Caco-2 (cell line): ENCODE measurements at regions not wholly inside any gene's neighbourhood (a gene's known extent, or its start where the extent isn't known, plus 50 kb on each side); places are given as distances from the start of the nearest gene placed in this dataset.

Experiments
- BruUV-seq: library from RNA; stranded (reverse); fragments of 400-500 nt; replicated peaks from 2 replicates; lab custom pipeline; 2021; lab: Mats Ljungman, UMichigan
- CTCF ChIA-PET: fragments of 300-600 bp; sonication (Branson Sonifier 250); formaldehyde crosslinking; loops from one replicate; lab custom pipeline; 2022; ENCODE audit warnings: antibody characterized with exemption; lab: Charles Lee
- POLR2A ChIA-PET: fragments of 300-600 bp; sonication (Branson Sonifier 250); formaldehyde crosslinking; loops from one replicate; lab custom pipeline; 2022; ENCODE audit warnings: antibody characterized with exemption; lab: Charles Lee
- DNase-seq, 2 experiments: peaks; one replicate each; pipeline versions ENCODE4 v3.0.0 to v3.0.0-alpha.2; 2020 to 2022
- H3K27me3 ChIP-seq: replicated peaks from 2 replicates; pipeline ENCODE4 v1.6.0; 2011; ENCODE audit warnings: low read length; ENCODE audit not compliant: control insufficient read depth, insufficient read depth
- H3K36me3 ChIP-seq: 2 replicates; pipeline ENCODE4 v1.5.1; 2011; ENCODE audit warnings: low read length; ENCODE audit not compliant: control insufficient read depth, insufficient read depth
- H3K4me1 ChIP-seq: fragments of 250-450 bp; sonication (Bioruptor Pico); 2 replicates; pipeline ENCODE4 v1.5.1; 2020; ENCODE audit warnings: mild to moderate bottlenecking
- H3K4me3 ChIP-seq: 2 replicates; pipeline ENCODE4 v1.5.1; 2011; ENCODE audit warnings: low read depth, mild to moderate bottlenecking, control low read depth, low read length
- H3K9me3 ChIP-seq: fragments of 250-450 bp; sonication (Bioruptor Pico); 2 replicates; pipeline ENCODE4 v1.5.1; 2020; ENCODE audit warnings: mild to moderate bottlenecking, moderate library complexity
- H3K27ac Mint-ChIP-seq: one replicate; pipeline ENCODE4 v1.8.0; 2022; ENCODE audit warnings: mixed read lengths; ENCODE audit not compliant: unreplicated experiment
- H3K27me3 Mint-ChIP-seq: one replicate; pipeline ENCODE4 v1.8.0; 2022; ENCODE audit warnings: mixed read lengths; ENCODE audit not compliant: insufficient read depth, unreplicated experiment
- H3K36me3 Mint-ChIP-seq: one replicate; pipeline ENCODE4 v1.8.0; 2022; ENCODE audit warnings: mild to moderate bottlenecking, mixed read lengths; ENCODE audit not compliant: insufficient read depth, unreplicated experiment
- H3K4me1 Mint-ChIP-seq: one replicate; pipeline ENCODE4 v1.8.0; 2022; ENCODE audit warnings: low read depth, mixed read lengths; ENCODE audit not compliant: unreplicated experiment
- H3K4me3 Mint-ChIP-seq: one replicate; pipeline ENCODE4 v1.8.0; 2022; ENCODE audit warnings: mild to moderate bottlenecking, moderate library complexity, mixed read lengths; ENCODE audit not compliant: unreplicated experiment
- H3K9me3 Mint-ChIP-seq: one replicate; pipeline ENCODE4 v1.8.0; 2022; ENCODE audit warnings: mixed read lengths; ENCODE audit not compliant: unreplicated experiment
- CTCF ChIP-seq, 2 experiments: fragments of 200-600 bp in 1 of 2; IDR thresholded peaks; 1 replicate in 1 of 2; 2 replicates in 1 of 2; pipeline versions ENCODE4 v1.5.1 to v1.8.0; 2011 to 2022; ENCODE audit warnings: antibody characterized with exemption in 1 of 2, control low read depth in 1 of 2, inconsistent platforms in 1 of 2, low read depth in 1 of 2, low read length in 1 of 2, mild to moderate bottlenecking in 1 of 2, moderate library complexity in 1 of 2; ENCODE audit not compliant: insufficient read depth in 1 of 2, severe bottlenecking in 1 of 2, unreplicated experiment in 1 of 2
- intact Hi-C: fragments of 100-400 bp; cut with micrococcal nuclease; formaldehyde crosslinking; loops from one replicate; pipeline ENCODE4 v1.10.0; 2022; ENCODE audit not compliant: unreplicated experiment

GRCh38 chr4:4668355-4669210, 126.7 kb upstream of the STX18 start:
- TF ChIP-seq CTCF (IDR thresholded peaks at IDR 0.05; ENCODE audit: insufficient read depth in 1 of 2, low read depth in 1 of 2, low read length in 1 of 2, severe bottlenecking in 1 of 2, unreplicated experiment in 1 of 2), result no peak
- Mint-ChIP-seq H3K4me1 (peaks cover 55% of the 10 kb centered on the region), H3K36me3 (peaks cover 6% of the 10 kb centered on the region), H3K27me3 (no peaks in the 10 kb centered on the region), H3K4me3 (peak overlapping the region; percentile 23), H3K9me3 (peaks cover 8% of the 10 kb centered on the region), H3K27ac (peak overlapping the region; percentile 66)
- no peak for DNase-seq
- no peaks in the 10 kb centered on the region for H3K27me3 ChIP-seq
- no peak overlapping the region for H3K4me3 ChIP-seq
- H3K4me1 ChIP-seq, result peaks cover 80% of the 10 kb centered on the region
- H3K9me3 ChIP-seq, result no peaks in the 10 kb centered on the region
- BruUV-seq, result TSS peak; percentile 71
- intact Hi-C loops, result loop anchor here (10.0 kb wide), 2 partner anchors 184 to 196 kb away; no protein-coding TSS in a partner anchor
- H3K36me3 ChIP-seq, result no peaks in the 10 kb centered on the region
- ChIA-PET CTCF (no interaction called here), POLR2A (no interaction called here)

- Mint-ChIP-seq H3K4me3 (peak overlapping the region; percentile 23), H3K36me3 (peaks cover 6% of the 10 kb centered on the region), H3K27me3 (no peaks in the 10 kb centered on the region), H3K4me1 (peaks cover 46% of the 10 kb centered on the region), H3K27ac (peak overlapping the region; percentile 66), H3K9me3 (no peaks in the 10 kb centered on the region)
- Histone ChIP-seq H3K4me1 (peaks cover 77% of the 10 kb centered on the region), H3K9me3 (no peaks in the 10 kb centered on the region), H3K36me3 (no peaks in the 10 kb centered on the region), H3K27me3 (no peaks in the 10 kb centered on the region), H3K4me3 (no peak overlapping the region)
- ChIA-PET POLR2A (no interaction called here), CTCF (no interaction called here)
- peak in 1 of 2 experiments; percentile 49 for DNase-seq
- TF ChIP-seq CTCF (IDR thresholded peaks at IDR 0.05; ENCODE audit: insufficient read depth in 1 of 2, low read depth in 1 of 2, low read length in 1 of 2, severe bottlenecking in 1 of 2, unreplicated experiment in 1 of 2), result no peak
- intact Hi-C loops, result loop anchor here (2.0 to 10.0 kb wide), 3 partner anchors 63 to 197 kb away; no protein-coding TSS in a partner anchor
- no TSS peak for BruUV-seq
Measured at GRCh38 chr4:4667622-4668081, 125.8 kb upstream of the STX18 start.

GRCh38 chr4:4666693-4667621, 125.1 kb upstream of the STX18 start:
- peaks cover 75% of the 10 kb centered on the region for H3K4me1 ChIP-seq
- POLR2A ChIA-PET, result interaction anchor here (0.5 to 0.6 kb wide), 2 partner anchors 9 to 196 kb away, joined by 7 to 15 read pairs; no protein-coding TSS in a partner anchor
- DNase-seq, result peak; percentile 73 to 82

More at GRCh38 chr4:4666693-4667621, 125.1 kb upstream of the STX18 start:
- Mint-ChIP-seq H3K9me3 (no peaks in the 10 kb centered on the region), H3K36me3 (peaks cover 6% of the 10 kb centered on the region), H3K27me3 (no peaks in the 10 kb centered on the region), H3K27ac (peak overlapping the region; percentile 66), H3K4me1 (peaks cover 43% of the 10 kb centered on the region), H3K4me3 (peak overlapping the region; percentile 23)
- Histone ChIP-seq H3K4me3 (no peak overlapping the region), H3K36me3 (no peaks in the 10 kb centered on the region), H3K27me3 (no peaks in the 10 kb centered on the region), H3K9me3 (no peaks in the 10 kb centered on the region)
- intact Hi-C loops, result loop anchor here (1.0 to 10.0 kb wide), 4 partner anchors 25 to 198 kb away; no protein-coding TSS in a partner anchor
- BruUV-seq, result TSS peak; percentile 57
- CTCF ChIA-PET, result interaction anchor here (0.6 to 0.8 kb wide), 3 partner anchors 25 to 127 kb away, joined by 3 to 5 read pairs (median 3); no protein-coding TSS in a partner anchor
- no peak for TF ChIP-seq CTCF (IDR thresholded peaks at IDR 0.05; ENCODE audit: insufficient read depth in 1 of 2, low read depth in 1 of 2, low read length in 1 of 2, severe bottlenecking in 1 of 2, unreplicated experiment in 1 of 2)
